Endothelial cell of umbilical vein (primary cell): ENCODE measurements at regions not wholly inside any gene's neighbourhood (a gene's known extent, or its start where the extent isn't known, plus 50 kb on each side); places are given as distances from the start of the nearest gene placed in this dataset.

Source experiments
- BruUV-seq: library from RNA; stranded (reverse); fragments of 400-500 nt; replicated peaks from 2 replicates; lab custom pipeline; 2021; lab: Mats Ljungman, UMichigan
- CTCF ChIA-PET: fragments of 300-600, 350-600 bp; sonication (Branson Sonifier 250); formaldehyde crosslinking; loops from one replicate; lab custom pipeline; 2021; ENCODE audit warnings: antibody characterized with exemption, inconsistent platforms; lab: Charles Lee
- POLR2A ChIA-PET: fragments of 300-600, 350-600 bp; sonication (Branson Sonifier 250); formaldehyde crosslinking; loops from one replicate; lab custom pipeline; 2021; ENCODE audit warnings: antibody characterized with exemption, inconsistent platforms; lab: Charles Lee
- DNase-seq: peaks from one replicate; pipeline ENCODE4 v3.0.0-alpha.2; 2011; ENCODE audit warnings: low read depth, low spot score
- FAIRE-seq: peaks from 2 replicates; lab custom pipeline; 2011; peaks lifted over from hg19 to GRCh38; lab: Jason Lieb, UNC
- H2AFZ ChIP-seq: 2 replicates; pipeline ENCODE4 v1.6.0; 2012; ENCODE audit warnings: low read depth, low read length, control low read depth, inconsistent platforms
- H3K27ac ChIP-seq: 2 replicates; pipeline ENCODE4 v1.5.1; 2011; ENCODE audit warnings: low read depth, mild to moderate bottlenecking, control low read depth, low read length, moderate library complexity; ENCODE audit not compliant: insufficient read depth
- H3K27me3 ChIP-seq, 2 experiments: 2 replicates each; pipeline versions ENCODE4 v1.6.0 to v1.6.1; 2011; ENCODE audit warnings: low read length in 2 of 2, mixed read lengths in 1 of 2; ENCODE audit not compliant: control insufficient read depth in 2 of 2, insufficient read depth in 2 of 2
- H3K36me3 ChIP-seq, 2 experiments: 2 replicates in 1 of 2; 3 replicates in 1 of 2; pipeline ENCODE4 v1.5.1; 2011; ENCODE audit warnings: low read length in 2 of 2, mild to moderate bottlenecking in 1 of 2, moderate library complexity in 1 of 2; ENCODE audit not compliant: control insufficient read depth in 2 of 2, insufficient read depth in 2 of 2; ENCODE audit errors: extremely low read depth in 1 of 2
- H3K4me1 ChIP-seq: 3 replicates; pipeline ENCODE4 v1.5.1; 2011; ENCODE audit warnings: mild to moderate bottlenecking, low read length; ENCODE audit not compliant: control insufficient read depth, insufficient read depth; ENCODE audit errors: extremely low read depth
- H3K4me2 ChIP-seq: 2 replicates; pipeline ENCODE4 v1.6.1; 2011; ENCODE audit warnings: low read length, control low read depth, mixed read lengths; ENCODE audit not compliant: insufficient read depth
- H3K4me3 ChIP-seq, 3 experiments: fragments of 200-600 bp in 1 of 3; sonication (generic), shearing (Covaris generic) in 1 of 3; replicated peaks in 1 of 3; 2 replicates each; pipeline ENCODE4 v1.5.1; 2011 to 2016; ENCODE audit warnings: control low read depth in 3 of 3, low read length in 3 of 3, mild to moderate bottlenecking in 2 of 3, inconsistent platforms in 1 of 3, low read depth in 1 of 3, moderate library complexity in 1 of 3; ENCODE audit not compliant: insufficient read depth in 1 of 3
- H3K79me2 ChIP-seq: 2 replicates; pipeline ENCODE4 v1.6.0; 2012; ENCODE audit warnings: low read length, inconsistent platforms; ENCODE audit not compliant: control insufficient read depth, insufficient read depth
- H3K9ac ChIP-seq: replicated peaks from 2 replicates; pipeline ENCODE3; 2011; ENCODE audit warnings: low read length, control low read depth; ENCODE audit not compliant: insufficient read depth; ENCODE audit errors: extremely low read depth
- H3K9me1 ChIP-seq: replicated peaks from 3 replicates; pipeline ENCODE4 v1.6.0; 2011; ENCODE audit warnings: mild to moderate bottlenecking, low read length; ENCODE audit not compliant: control insufficient read depth, insufficient read depth; ENCODE audit errors: extremely low read depth
- H3K9me3 ChIP-seq: replicated peaks from 2 replicates; pipeline ENCODE4 v1.5.1; 2012; ENCODE audit warnings: low read length, inconsistent platforms; ENCODE audit not compliant: control insufficient read depth, insufficient read depth
- H4K20me1 ChIP-seq: replicated peaks from 2 replicates; pipeline ENCODE3; 2011; ENCODE audit warnings: mild to moderate bottlenecking, low read length; ENCODE audit not compliant: control insufficient read depth, insufficient read depth; ENCODE audit errors: extremely low read depth
- CTCF ChIP-seq, 2 donors: IDR thresholded peaks; 1 replicate in 1 of 2; 2 replicates in 1 of 2; pipeline ENCODE4 v1.5.1; 2011; ENCODE audit warnings: low read length in 2 of 2, mild to moderate bottlenecking in 2 of 2, moderate library complexity in 2 of 2, control low read depth in 1 of 2, inconsistent platforms in 1 of 2, low read depth in 1 of 2; ENCODE audit not compliant: insufficient read depth in 1 of 2; ENCODE audit errors: extremely low read depth in 1 of 2
- EZH2 ChIP-seq: IDR thresholded peaks from 2 replicates; pipeline ENCODE4 v1.6.1; 2012; ENCODE audit warnings: borderline replicate concordance, low read depth, mild to moderate bottlenecking, moderate library complexity, low read length, inconsistent platforms; ENCODE audit not compliant: severe bottlenecking
- FOS ChIP-seq: IDR thresholded peaks from 2 replicates; pipeline ENCODE4 v1.6.1; 2011; ENCODE audit warnings: mild to moderate bottlenecking, low read length, moderate library complexity, borderline replicate concordance; ENCODE audit not compliant: insufficient read depth
- GATA2 ChIP-seq: IDR thresholded peaks from 2 replicates; pipeline ENCODE4 v1.7.0; 2011; ENCODE audit warnings: low read depth, mild to moderate bottlenecking, moderate library complexity, mixed read lengths, low read length; ENCODE audit not compliant: insufficient read length, insufficient read depth
- JUN ChIP-seq: IDR thresholded peaks from 2 replicates; pipeline ENCODE4 v1.6.1; 2011; ENCODE audit warnings: borderline replicate concordance, low read depth; ENCODE audit not compliant: insufficient read length, insufficient read depth
- MYC ChIP-seq: IDR thresholded peaks from one replicate; pipeline ENCODE4 v1.6.1; 2011; ENCODE audit warnings: mild to moderate bottlenecking, low read depth, low read length
- POLR2A ChIP-seq: IDR thresholded peaks from 2 replicates; pipeline ENCODE4 v1.6.1; 2012; ENCODE audit warnings: low read depth, mild to moderate bottlenecking, control low read depth, low read length
- POLR2AphosphoS5 ChIP-seq: IDR thresholded peaks from 2 replicates; pipeline ENCODE4 v1.6.1; 2012; ENCODE audit warnings: low read depth, mild to moderate bottlenecking, control low read depth, low read length, moderate library complexity; ENCODE audit not compliant: insufficient read depth
- dilution Hi-C: fragments of 300-500 bp; cut with MboI; formaldehyde crosslinking; loops from one replicate; pipeline ENCODE4 v1.15.0; 2019; ENCODE audit warnings: low sequenced_read_pairs; ENCODE audit not compliant: extremely low pct_ligation_motif_present
- intact Hi-C: fragments of 100-400 bp; cut with micrococcal nuclease; formaldehyde crosslinking; loops from one replicate; pipeline ENCODE4 v1.10.0; 2022
- TF ChIP-seq, protein P1 (sequence below): IDR thresholded peaks from 2 replicates; pipeline ENCODE4 v1.6.1; 2011; ENCODE audit not compliant: insufficient read depth, insufficient read length

DNA sequence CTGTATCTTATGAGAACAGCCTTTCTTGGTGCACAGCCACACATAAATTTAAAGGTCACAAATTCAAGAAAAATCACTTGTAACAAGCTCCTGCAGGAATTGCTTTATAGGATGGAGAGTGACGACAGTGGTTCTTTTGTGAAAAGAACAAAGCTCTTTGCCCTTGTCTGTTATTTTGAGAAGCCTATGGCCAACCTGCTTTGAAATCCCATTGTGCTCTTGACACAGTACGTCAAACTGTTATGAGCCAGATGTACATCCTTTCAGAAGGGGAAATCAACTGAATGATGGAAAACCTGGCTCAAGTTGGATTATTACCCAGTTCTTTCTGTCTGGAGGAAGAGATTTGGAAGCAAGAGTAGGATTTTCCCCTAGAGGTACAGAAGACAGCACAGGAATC lies 1454.2 kb downstream of the ARAP2 start:
- H3K36me3 ChIP-seq, result no peaks in the 10 kb centered on the region
- no TSS peak for BruUV-seq
- intact Hi-C loops (no loop called here), dilution Hi-C loops (no loop called here)
- no peaks in the 10 kb centered on the region for H3K79me2 ChIP-seq
- FAIRE-seq, result no peak
- POLR2A ChIA-PET, result no interaction called here
- H4K20me1 ChIP-seq, result no peaks in the 10 kb centered on the region
- no peak overlapping the region for H3K4me2 ChIP-seq
- no peaks in the 10 kb centered on the region for H3K9me3 ChIP-seq
- no peaks in the 10 kb centered on the region for H3K9me1 ChIP-seq
- H3K9ac ChIP-seq, result no peak overlapping the region
- no peak overlapping the region for H2AFZ ChIP-seq
- H3K4me1 ChIP-seq, result no peaks in the 10 kb centered on the region
- H3K27me3 ChIP-seq, result no peaks in the 10 kb centered on the region
- no peak overlapping the region for H3K4me3 ChIP-seq
- CTCF ChIA-PET, result no interaction called here
- H3K27ac ChIP-seq, result no peak overlapping the region
- no peak for DNase-seq
- TF ChIP-seq JUN, result no peak
- TF ChIP-seq FOS, result no peak
- no peak for TF ChIP-seq GATA2
- TF ChIP-seq MYC, result no peak
- TF ChIP-seq EZH2, result no peak
- TF ChIP-seq POLR2A, result no peak
- TF ChIP-seq CTCF (IDR thresholded peaks at IDR 0.05; ENCODE audit: extremely low read depth in 1 of 2, insufficient read depth in 1 of 2, low read depth in 1 of 2, low read length in 2 of 2), result no peak
- TF ChIP-seq, protein P1, sequence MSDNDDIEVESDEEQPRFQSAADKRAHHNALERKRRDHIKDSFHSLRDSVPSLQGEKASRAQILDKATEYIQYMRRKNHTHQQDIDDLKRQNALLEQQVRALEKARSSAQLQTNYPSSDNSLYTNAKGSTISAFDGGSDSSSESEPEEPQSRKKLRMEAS, result no peak
- no peak for TF ChIP-seq POLR2AphosphoS5
